ENCODE measurements at regions not wholly inside any gene's neighbourhood (a gene's known extent, or its start where the extent isn't known, plus 50 kb on each side); places are given as distances from the start of the nearest gene placed in this dataset.
A peak's percentile ranks its signal among the peaks of the same experiment; 100 is the strongest.

- DNase-seq (peak in 1 of 10 donors; percentile 2), ATAC-seq (no peak)
- peaks cover 0 to 3% (median 0%) of the 10 kb centered on the region in 9 donors for H3K9me3 Mint-ChIP-seq
- POLR2A ChIA-PET: no interaction called here
- peak overlapping the region in 2 of 10 donors; percentile 35 to 43 for H3K4me3 Mint-ChIP-seq
- no peaks in the 10 kb centered on the region for H3K27me3 Mint-ChIP-seq
- H3K27ac Mint-ChIP-seq: peak overlapping the region in 4 of 10 donors; percentile 2 to 64 (median 10)
- no peaks in the 10 kb centered on the region for H3K36me3 Mint-ChIP-seq
- H3K4me1 Mint-ChIP-seq: peaks cover 6 to 28% (median 18%) of the 10 kb centered on the region in 4 donors
Measured at GRCh38 chr10:78305311-78305710, 271.6 kb downstream of the RPS24 start.

- no peak for ATAC-seq
- no peaks in the 10 kb centered on the region for H3K27me3 Mint-ChIP-seq
- no peak overlapping the region for H3K27ac Mint-ChIP-seq
- H3K4me1 Mint-ChIP-seq: peaks cover 6 to 28% (median 16%) of the 10 kb centered on the region in 4 donors
- POLR2A ChIA-PET: no interaction called here
- peak in 1 of 10 donors; percentile 38 for DNase-seq
- H3K9me3 Mint-ChIP-seq: no peaks in the 10 kb centered on the region
- H3K36me3 Mint-ChIP-seq: no peaks in the 10 kb centered on the region
- no peak overlapping the region for H3K4me3 Mint-ChIP-seq
Measured at GRCh38 chr10:78306358-78306757, 272.7 kb downstream of the RPS24 start.

GRCh38 chr10:78307576-78307975 lies 273.9 kb downstream of the RPS24 start:
- ATAC-seq (no peak), DNase-seq (peak in 1 of 10 donors; percentile 10)
- Mint-ChIP-seq H3K4me1 (peaks cover 4 to 17% (median 8%) of the 10 kb centered on the region in 4 donors), H3K27ac (no peak overlapping the region), H3K4me3 (no peak overlapping the region), H3K9me3 (no peaks in the 10 kb centered on the region), H3K27me3 (no peaks in the 10 kb centered on the region), H3K36me3 (no peaks in the 10 kb centered on the region)
- POLR2A ChIA-PET: no interaction called here

GRCh38 chr10:78309536-78310237 lies 276.0 kb downstream of the RPS24 start:
- Mint-ChIP-seq H3K4me1 (peaks cover 0 to 7% (median under 1%) of the 10 kb centered on the region in 4 donors), H3K36me3 (no peaks in the 10 kb centered on the region), H3K27me3 (peaks cover 0 to 11% (median 4%) of the 10 kb centered on the region in 5 donors), H3K9me3 (no peaks in the 10 kb centered on the region), H3K27ac (peak overlapping the region in 1 of 10 donors; percentile 50), H3K4me3 (no peak overlapping the region)
- POLR2A ChIA-PET: no interaction called here
- ATAC-seq: no peak
- no peak for DNase-seq

- peaks cover 0 to 2% (median under 1%) of the 10 kb centered on the region in 4 donors for H3K4me1 Mint-ChIP-seq
- H3K9me3 Mint-ChIP-seq: no peaks in the 10 kb centered on the region
- POLR2A ChIA-PET: interaction anchor here (0.6 kb wide), 1 partner anchor 31 kb away, joined by 4 read pairs; no protein-coding TSS in a partner anchor
Measured at GRCh38 chr10:78310481-78311080, 276.9 kb downstream of the RPS24 start.

GRCh38 chr10:78312197-78313047 lies 278.8 kb downstream of the RPS24 start:
- H3K36me3 Mint-ChIP-seq: no peaks in the 10 kb centered on the region
- H3K4me3 Mint-ChIP-seq: no peak overlapping the region
- H3K9me3 Mint-ChIP-seq: no peaks in the 10 kb centered on the region
- no peak for ATAC-seq
- H3K27me3 Mint-ChIP-seq: peaks cover 0 to 11% (median 4%) of the 10 kb centered on the region in 5 donors
- peak overlapping the region in 1 of 10 donors; percentile 20 for H3K27ac Mint-ChIP-seq
- no peak for DNase-seq
- POLR2A ChIA-PET: no interaction called here
- peaks cover 0 to 2% (median 0%) of the 10 kb centered on the region in 4 donors for H3K4me1 Mint-ChIP-seq

More at GRCh38 chr10:78310481-78311080, 276.9 kb downstream of the RPS24 start:
- H3K27ac Mint-ChIP-seq: no peak overlapping the region
- no peak overlapping the region for H3K4me3 Mint-ChIP-seq
- ATAC-seq (no peak), DNase-seq (peak in 1 of 10 donors; percentile 7)
- peaks cover 0 to 11% (median 4%) of the 10 kb centered on the region in 5 donors for H3K27me3 Mint-ChIP-seq
- H3K36me3 Mint-ChIP-seq: no peaks in the 10 kb centered on the region

GRCh38 chr10:78313048-78313381 lies 279.4 kb downstream of the RPS24 start:
- Mint-ChIP-seq H3K27ac (no peak overlapping the region), H3K4me3 (no peak overlapping the region), H3K9me3 (no peaks in the 10 kb centered on the region), H3K27me3 (peaks cover 0 to 11% (median 4%) of the 10 kb centered on the region in 5 donors), H3K36me3 (no peaks in the 10 kb centered on the region), H3K4me1 (peaks cover 0 to 2% (median 0%) of the 10 kb centered on the region in 4 donors)
- DNase-seq (no peak), ATAC-seq (no peak)
- POLR2A ChIA-PET: no interaction called here

- DNase-seq (peak in 2 of 10 donors; percentile 3 to 7), ATAC-seq (no peak)
- Mint-ChIP-seq H3K9me3 (no peaks in the 10 kb centered on the region), H3K36me3 (no peaks in the 10 kb centered on the region), H3K27me3 (peaks cover 0 to 11% (median 4%) of the 10 kb centered on the region in 5 donors), H3K27ac (peak overlapping the region in 1 of 10 donors; percentile 15), H3K4me3 (no peak overlapping the region), H3K4me1 (peaks cover 0 to 2% (median 0%) of the 10 kb centered on the region in 4 donors)
- POLR2A ChIA-PET: interaction anchor here (0.9 kb wide), 1 partner anchor 14 kb away, joined by 3 read pairs; no protein-coding TSS in a partner anchor
Measured at GRCh38 chr10:78313636-78314035, 280.0 kb downstream of the RPS24 start.

GRCh38 chr10:78314651-78315050 lies 281.0 kb downstream of the RPS24 start:
- Mint-ChIP-seq H3K36me3 (no peaks in the 10 kb centered on the region), H3K4me3 (no peak overlapping the region), H3K4me1 (peaks cover 0 to 4% (median 1%) of the 10 kb centered on the region in 4 donors), H3K27ac (no peak overlapping the region), H3K27me3 (peaks cover 0 to 11% (median 4%) of the 10 kb centered on the region in 5 donors), H3K9me3 (no peaks in the 10 kb centered on the region)
- POLR2A ChIA-PET: no interaction called here
- DNase-seq: peak in 1 of 10 donors; percentile 21
- ATAC-seq: no peak

GRCh38 chr10:78316451-78316931 lies 282.8 kb downstream of the RPS24 start:
- H3K27ac Mint-ChIP-seq: peak overlapping the region in 1 of 10 donors; percentile 18
- H3K36me3 Mint-ChIP-seq: no peaks in the 10 kb centered on the region
- H3K27me3 Mint-ChIP-seq: peaks cover 0 to 11% (median 4%) of the 10 kb centered on the region in 5 donors
- H3K4me3 Mint-ChIP-seq: no peak overlapping the region
- H3K4me1 Mint-ChIP-seq: peaks cover 2 to 18% (median 11%) of the 10 kb centered on the region in 4 donors
- POLR2A ChIA-PET: no interaction called here
- no peaks in the 10 kb centered on the region for H3K9me3 Mint-ChIP-seq
- ATAC-seq: no peak
- peak in 1 of 10 donors; percentile 8 for DNase-seq

- POLR2A ChIA-PET: no interaction called here
- H3K36me3 Mint-ChIP-seq: peaks cover 0 to 2% (median 0%) of the 10 kb centered on the region in 3 donors
- peaks cover 5 to 23% (median 14%) of the 10 kb centered on the region in 4 donors for H3K4me1 Mint-ChIP-seq
- ATAC-seq (no peak), DNase-seq (no peak)
- peaks cover 0 to 3% (median 0%) of the 10 kb centered on the region in 9 donors for H3K9me3 Mint-ChIP-seq
- no peak overlapping the region for H3K27ac Mint-ChIP-seq
- no peak overlapping the region for H3K4me3 Mint-ChIP-seq
- peaks cover 0 to 8% (median 4%) of the 10 kb centered on the region in 5 donors for H3K27me3 Mint-ChIP-seq
Measured at GRCh38 chr10:78318305-78318704, 284.6 kb downstream of the RPS24 start.

GRCh38 chr10:78319371-78319770 lies 285.7 kb downstream of the RPS24 start:
- Mint-ChIP-seq H3K4me3 (no peak overlapping the region), H3K27ac (peak overlapping the region in 1 of 10 donors; percentile 23), H3K27me3 (no peaks in the 10 kb centered on the region), H3K36me3 (peaks cover 0 to 5% (median 0%) of the 10 kb centered on the region in 3 donors), H3K9me3 (peaks cover 0 to 6% (median 4%) of the 10 kb centered on the region in 9 donors), H3K4me1 (peaks cover 6 to 27% (median 17%) of the 10 kb centered on the region in 4 donors)
- DNase-seq: peak in 1 of 10 donors; percentile 27
- ATAC-seq: no peak
- POLR2A ChIA-PET: no interaction called here
